LNCaP clone FGC (cell line): ENCODE measurements at regions not wholly inside any gene's neighbourhood (a gene's known extent, or its start where the extent isn't known, plus 50 kb on each side); places are given as distances from the start of the nearest gene placed in this dataset.

ENCODE experiments used
- DNase-seq: peaks from one replicate; pipeline ENCODE4 v3.0.0-alpha.2; 2011; ENCODE audit warnings: low read depth
- H3K4me3 ChIP-seq: 2 replicates; pipeline ENCODE4 v1.5.1; 2011; ENCODE audit warnings: mild to moderate bottlenecking, low read depth, low read length, control low read depth
- CTCF ChIP-seq: IDR thresholded peaks from 2 replicates; pipeline ENCODE4 v1.5.1; 2012; ENCODE audit warnings: mild to moderate bottlenecking; ENCODE audit not compliant: control insufficient read depth, insufficient read depth; ENCODE audit errors: extremely low read depth

GRCh38 chr2:48131539-48132270, 182.8 kb upstream of the FOXN2 start:
- DNase-seq: no peak
- no peak overlapping the region for H3K4me3 ChIP-seq
- TF ChIP-seq CTCF: no peak

- no peak overlapping the region for H3K4me3 ChIP-seq
- no peak for TF ChIP-seq CTCF
- DNase-seq: no peak
Measured at GRCh38 chr2:48132271-48132625, 182.2 kb upstream of the FOXN2 start.

- no peak overlapping the region for H3K4me3 ChIP-seq
- TF ChIP-seq CTCF: no peak
- DNase-seq: no peak
Measured at GRCh38 chr2:48134704-48135103, 179.8 kb upstream of the FOXN2 start.

- TF ChIP-seq CTCF: no peak
- H3K4me3 ChIP-seq: no peak overlapping the region
- DNase-seq: no peak
Measured at GRCh38 chr2:48135797-48136196, 178.7 kb upstream of the FOXN2 start.

- no peak overlapping the region for H3K4me3 ChIP-seq
- no peak for DNase-seq
- TF ChIP-seq CTCF: no peak
Measured at GRCh38 chr2:48137829-48138228, 176.7 kb upstream of the FOXN2 start.

- no peak for TF ChIP-seq CTCF
- no peak overlapping the region for H3K4me3 ChIP-seq
- no peak for DNase-seq
Measured at GRCh38 chr2:48138898-48139297, 175.6 kb upstream of the FOXN2 start.

GRCh38 chr2:48140586-48140985, 173.9 kb upstream of the FOXN2 start:
- TF ChIP-seq CTCF: no peak
- H3K4me3 ChIP-seq: no peak overlapping the region
- DNase-seq: no peak
